ENCODE measurements at regions not wholly inside any gene's neighbourhood (a gene's known extent, or its start where the extent isn't known, plus 50 kb on each side); places are given as distances from the start of the nearest gene placed in this dataset.
"Not testable (repeated sequence)": the region's sequence is repeated elsewhere in the genome, so short reads cannot be mapped to it uniquely, and the experiment has no call there.

DNA sequence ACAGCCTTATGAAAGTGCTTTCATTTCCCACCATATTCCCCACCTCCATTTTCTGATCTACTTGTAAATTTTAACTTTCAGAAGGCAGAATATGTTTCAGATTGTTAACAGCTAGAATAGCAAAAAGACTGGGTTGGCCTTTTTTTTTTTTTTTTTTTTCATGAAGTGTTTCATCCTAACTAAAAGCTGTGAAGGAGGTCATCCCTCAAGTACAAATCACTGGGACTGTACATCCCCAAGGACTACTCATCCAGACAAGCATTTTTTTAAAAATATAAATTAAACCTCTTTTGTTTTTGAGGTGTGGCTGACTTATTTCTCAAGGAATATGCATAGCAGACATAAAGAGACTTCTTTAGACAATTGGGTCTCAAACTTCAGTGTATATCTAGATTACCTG, 542.1 kb upstream of the TUSC1 start:
- no peak for DNase-seq

- no peak for DNase-seq
Observed at GRCh38 chr9:26219961-26220360, 541.7 kb upstream of the TUSC1 start.

- no peak for DNase-seq
Observed at GRCh38 chr9:26216702-26217101, 538.5 kb upstream of the TUSC1 start.

DNA sequence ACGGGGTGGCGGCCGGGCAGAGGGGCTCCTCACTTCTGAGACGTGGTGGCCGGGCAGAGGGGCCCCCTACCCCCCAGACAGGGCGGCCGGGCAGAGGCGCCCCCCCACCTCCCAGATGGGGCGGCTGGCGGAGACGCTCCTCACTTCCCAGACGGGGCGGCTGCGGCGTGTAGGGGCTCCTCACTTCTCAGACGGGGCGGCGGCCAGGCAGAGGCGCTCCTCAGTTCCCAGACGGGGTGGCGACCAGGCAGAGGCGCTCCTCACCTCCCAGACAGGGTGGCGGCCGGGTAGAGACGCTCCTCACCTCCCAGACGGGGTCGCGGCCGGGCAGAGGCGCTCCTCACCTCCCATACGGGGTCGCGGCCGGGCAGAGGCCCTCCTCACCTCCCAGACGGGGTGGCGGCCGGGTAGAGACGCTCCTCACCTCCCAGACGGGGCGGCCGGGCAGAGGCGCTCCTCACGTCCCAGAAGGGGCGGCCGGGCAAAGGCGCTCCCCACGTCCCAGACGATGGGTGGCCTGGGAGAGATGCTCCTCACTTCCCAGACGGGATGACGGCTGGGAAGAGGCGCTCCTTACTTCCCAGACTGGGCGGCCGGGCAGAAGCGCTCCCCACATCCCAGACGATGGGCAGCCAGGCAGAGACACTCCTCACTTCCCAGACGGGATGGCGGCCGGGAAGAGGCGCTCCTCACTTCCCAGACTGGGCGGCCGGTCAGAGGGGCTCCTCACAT, 536.6 kb upstream of the TUSC1 start:
- DNase-seq: not testable (repeated sequence)

GRCh38 chr9:26210338-26210851, 532.2 kb upstream of the TUSC1 start:
- DNase-seq: no peak

DNA sequence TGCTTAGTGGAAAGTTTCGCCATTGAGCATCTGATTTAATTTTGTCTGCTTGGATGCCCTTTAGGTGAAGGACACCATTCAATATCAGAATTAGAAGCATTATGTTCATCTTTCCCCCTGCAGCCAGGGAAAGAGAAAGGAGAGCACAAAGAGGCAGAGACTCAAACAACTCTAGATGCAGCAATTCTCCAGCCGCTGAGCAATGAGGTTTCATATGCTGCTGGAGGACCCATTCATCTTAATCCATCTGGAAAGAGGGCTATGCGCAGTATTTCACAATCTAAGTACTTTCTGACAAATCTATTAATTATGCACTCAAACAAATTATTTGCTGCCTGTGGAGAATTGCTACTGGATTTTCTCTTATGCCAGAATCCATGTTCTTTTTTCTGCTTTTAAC, 527.0 kb upstream of the TUSC1 start:
- DNase-seq: no peak

GRCh38 chr9:26193237-26193636, 515.0 kb upstream of the TUSC1 start:
- DNase-seq: no peak

DNA sequence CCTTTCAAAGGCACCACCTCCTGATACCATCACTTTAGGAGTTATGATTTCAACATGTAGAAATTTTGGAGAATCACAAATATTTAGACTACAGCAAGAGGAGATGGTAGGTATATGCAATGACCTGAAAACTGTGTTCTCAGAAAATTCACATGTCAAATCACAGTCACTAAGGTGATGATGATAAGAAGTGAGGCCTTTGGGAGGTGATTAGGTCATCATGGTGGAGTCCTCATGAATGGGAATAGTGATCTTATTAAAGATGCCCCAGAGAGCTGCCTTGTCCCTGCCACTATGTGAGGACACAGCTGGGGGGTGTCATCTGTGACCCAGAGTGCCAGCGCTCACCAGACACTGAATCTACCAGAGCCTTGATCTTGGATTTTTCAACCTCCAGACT, 513.5 kb upstream of the TUSC1 start:
- no peak for DNase-seq

- no peak for DNase-seq
Observed at GRCh38 chr9:26181836-26182235, 503.6 kb upstream of the TUSC1 start.

DNA sequence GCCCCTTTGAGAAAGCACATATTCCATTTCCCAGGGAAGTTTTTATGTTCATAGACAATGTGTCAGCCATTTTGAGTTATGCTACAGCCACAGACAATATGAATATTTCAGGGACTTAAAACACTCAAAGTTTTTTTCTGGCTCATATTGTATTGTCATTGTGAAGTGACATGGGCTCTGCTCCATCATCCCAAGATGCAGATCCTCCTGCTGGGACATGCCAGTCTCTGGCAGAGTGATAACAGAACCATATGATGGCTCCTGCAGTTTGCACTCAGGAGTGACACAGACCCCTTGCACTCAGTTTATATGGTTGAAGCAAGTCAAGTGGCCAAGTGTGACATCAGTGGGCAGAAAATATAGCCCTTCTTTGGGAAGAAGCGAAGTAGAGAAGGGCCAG, 498.4 kb upstream of the TUSC1 start:
- DNase-seq: no peak

GRCh38 chr9:26175264-26175663, 497.0 kb upstream of the TUSC1 start:
- DNase-seq: no peak

DNA sequence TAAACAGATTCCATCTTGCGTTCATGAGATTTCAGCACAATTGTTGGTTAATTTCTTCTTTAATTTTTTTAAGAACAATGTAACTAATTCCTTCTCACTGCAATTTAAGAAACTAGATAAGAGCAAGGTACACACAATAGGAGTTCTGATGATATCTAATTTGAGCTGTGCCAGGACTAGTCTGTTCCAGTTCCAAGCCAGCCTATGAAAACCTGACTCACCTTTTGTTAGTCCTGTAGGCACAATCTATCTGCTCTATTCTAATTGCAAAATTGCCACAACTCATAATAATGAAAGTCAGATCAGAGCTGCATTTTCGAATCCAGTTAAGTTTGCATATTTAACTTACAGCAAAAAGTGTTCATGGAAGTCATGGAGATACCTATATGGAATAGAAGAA, 494.1 kb upstream of the TUSC1 start:
- DNase-seq: no peak

DNA sequence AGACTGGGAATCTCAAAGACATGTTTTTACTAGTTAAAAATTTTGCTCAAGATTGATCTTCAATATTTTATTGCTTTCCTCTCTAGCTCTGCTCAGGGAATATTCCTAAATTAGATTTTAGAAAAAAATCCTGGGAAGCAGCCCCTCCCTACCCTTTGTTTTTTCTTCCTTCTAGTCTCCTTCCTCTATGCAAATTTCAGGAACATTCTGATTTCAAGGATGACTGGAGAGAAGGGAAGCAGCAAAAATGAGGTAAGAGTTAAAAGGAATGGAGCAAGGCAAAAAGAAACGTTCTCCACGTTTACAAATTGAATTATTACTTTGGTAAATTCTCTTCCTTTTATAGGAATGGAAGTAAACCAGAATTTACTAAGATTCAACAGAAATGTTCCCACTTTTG, 493.4 kb upstream of the TUSC1 start:
- DNase-seq: no peak

DNA sequence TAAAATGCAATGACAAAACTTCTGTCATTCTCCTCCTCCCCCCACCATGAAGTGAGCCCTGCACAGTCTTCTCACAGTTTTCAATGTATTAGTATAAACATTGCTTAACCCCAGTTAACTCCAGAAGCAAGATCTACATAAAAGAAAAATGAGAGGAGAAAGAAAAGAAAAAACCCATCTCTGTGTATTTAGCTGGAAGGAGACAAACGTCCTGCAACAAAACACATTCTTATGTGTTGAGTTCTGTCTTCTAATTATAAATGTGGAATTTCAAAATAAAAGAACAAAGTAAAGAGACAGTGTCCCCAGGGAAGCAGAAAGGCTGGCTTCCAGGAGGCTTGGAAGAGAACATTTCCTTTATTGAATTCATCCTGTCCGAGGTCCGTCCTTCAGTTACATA, 491.9 kb upstream of the TUSC1 start:
- no peak for DNase-seq

DNA sequence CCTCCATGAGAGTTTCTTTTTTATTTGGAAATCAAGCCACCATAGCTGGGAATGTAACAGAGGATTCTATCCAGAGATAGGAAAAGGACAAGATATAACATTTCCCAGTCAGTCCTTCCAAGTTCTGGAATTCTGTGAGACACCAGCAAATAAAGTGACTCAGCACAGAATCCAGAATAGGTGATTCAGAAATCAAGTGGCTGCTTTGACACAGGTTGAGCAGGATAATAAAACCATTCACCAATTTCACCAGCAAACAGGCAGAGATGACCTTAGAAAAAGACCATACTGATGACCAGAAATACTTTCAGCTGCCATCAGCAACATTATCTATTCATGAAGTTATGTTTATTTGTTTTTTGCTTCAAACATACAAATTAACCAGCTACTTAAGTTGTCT, 491.5 kb upstream of the TUSC1 start:
- no peak for DNase-seq

GRCh38 chr9:26166537-26166936, 488.3 kb upstream of the TUSC1 start:
- DNase-seq: no peak

GRCh38 chr9:26165426-26165825, 487.2 kb upstream of the TUSC1 start:
- no peak for DNase-seq

DNA sequence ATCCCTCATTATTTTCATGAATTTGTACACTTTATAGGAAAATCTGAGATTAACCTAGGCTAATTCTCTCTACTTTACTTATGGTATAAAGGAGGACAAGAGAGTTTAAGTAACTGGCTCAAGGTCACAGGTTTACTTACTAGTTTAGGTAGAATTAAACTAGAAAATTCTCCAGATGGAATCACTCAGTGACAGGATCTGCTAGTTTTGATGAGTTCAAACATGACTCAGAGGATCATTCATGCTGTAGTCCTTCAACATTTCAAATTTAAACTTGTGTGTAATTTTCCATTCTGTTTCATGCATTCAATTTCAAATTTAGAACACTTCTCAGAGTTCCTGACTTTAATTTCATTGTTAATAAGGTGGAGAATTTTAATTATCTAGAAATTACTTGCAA, 485.7 kb upstream of the TUSC1 start:
- no peak for DNase-seq

DNA sequence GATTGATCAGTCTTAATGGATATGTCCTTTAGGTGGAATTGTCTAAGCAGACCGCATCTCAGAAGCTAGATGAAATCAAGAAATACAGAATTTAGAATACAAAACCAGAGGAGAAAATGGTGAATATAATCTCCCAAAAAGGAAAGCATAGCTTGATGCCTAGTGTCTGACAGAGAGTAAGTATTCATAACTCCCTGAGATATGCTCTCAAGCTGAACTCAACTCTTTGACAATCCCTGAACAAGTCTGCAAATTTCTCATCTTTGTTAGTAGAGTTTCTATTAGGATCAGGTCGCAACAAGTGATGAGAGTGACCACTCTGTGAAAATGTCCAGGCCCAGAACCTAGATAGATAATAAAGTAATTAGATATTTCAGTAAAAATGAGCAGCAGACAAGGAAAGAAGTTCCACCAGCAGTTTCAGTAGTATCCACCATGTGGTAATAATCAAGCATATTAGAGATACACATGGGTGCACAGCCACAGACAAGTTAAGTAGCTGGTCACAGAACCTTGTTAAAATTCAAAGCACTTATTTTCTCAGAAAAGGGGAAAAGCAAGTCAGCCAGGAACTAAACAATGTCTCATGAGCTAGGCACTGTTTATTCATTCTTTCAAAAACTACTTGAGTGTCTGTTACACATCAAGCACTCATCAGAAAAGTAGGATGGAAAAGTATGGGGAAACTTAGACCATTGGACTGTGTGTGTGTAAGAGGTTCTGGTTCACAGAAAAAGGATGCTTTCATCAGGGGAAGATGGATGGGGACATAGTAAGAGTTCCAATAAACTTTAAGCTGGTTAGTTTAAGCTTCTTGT, 481.5 kb upstream of the TUSC1 start:
- no peak for DNase-seq

GRCh38 chr9:26158631-26159150, 480.4 kb upstream of the TUSC1 start:
- no peak for DNase-seq

DNA sequence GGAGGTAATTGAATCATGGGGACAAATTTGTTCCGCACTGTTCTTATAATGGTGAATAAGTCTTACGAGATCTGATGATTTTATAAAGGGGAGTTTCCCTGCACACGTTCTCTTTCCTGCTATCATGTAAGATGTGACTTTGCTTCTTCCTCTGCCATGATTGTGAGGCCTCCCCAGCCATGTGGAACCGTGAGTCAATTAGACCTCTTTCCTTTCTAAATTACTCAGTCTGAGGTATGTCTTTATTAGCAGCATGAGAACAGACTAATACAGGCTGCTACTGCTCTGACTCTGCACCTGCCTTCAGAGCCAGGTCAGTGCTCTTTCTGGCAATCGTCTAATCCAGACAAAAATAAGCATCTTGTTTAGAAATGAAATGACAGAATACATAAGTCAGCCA, 479.2 kb upstream of the TUSC1 start:
- no peak for DNase-seq

DNA sequence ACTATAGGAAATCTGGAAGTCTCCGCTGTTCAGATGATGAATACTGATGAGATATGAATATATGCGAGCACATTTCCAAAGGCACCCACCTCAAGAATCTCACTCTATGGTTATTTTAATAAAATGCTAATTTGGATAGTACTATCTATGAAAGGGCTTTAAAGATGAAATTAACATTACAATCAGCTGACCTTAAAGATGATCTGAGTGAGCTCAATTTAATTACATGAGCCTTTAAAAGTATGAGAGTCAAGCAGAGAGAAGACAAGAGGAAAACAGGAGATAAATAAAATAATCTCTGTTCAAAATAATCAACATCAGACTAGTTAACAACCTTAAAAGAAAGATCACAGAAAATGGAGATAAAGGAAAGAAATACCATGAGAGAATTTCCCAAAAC, 474.1 kb upstream of the TUSC1 start:
- DNase-seq: no peak

DNA sequence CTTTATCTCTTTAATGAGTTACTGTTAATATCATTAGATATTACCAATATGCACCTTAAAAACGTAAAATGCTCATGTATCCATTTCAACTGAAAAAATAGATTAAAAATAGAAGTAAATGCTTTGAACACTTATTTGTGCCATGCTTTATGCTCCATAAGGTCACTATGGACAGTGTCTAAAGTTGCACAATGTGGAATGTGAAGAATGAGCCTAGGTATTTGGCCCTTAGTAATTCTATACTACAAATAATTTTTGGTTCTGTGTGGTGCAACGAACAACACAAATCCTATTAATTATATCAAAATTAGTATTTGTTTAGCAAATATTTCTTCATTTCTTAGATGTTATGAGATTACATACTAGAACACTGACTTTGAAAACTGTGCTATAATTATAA, 469.9 kb upstream of the TUSC1 start:
- no peak for DNase-seq

GRCh38 chr9:26145938-26146337, 467.7 kb upstream of the TUSC1 start:
- no peak for DNase-seq

Data from DMS153 (cell line).